K562 (cell line): ENCODE measurements at regions not wholly inside any gene's neighbourhood (a gene's known extent, or its start where the extent isn't known, plus 50 kb on each side); places are given as distances from the start of the nearest gene placed in this dataset. TPM values are rescaled to one million over a fixed set of nuclear protein-coding genes. Genes with fewer than 3 reads are reported as not detected.

Experiments used
- small RNA-seq: library from RNA; depleted of rRNA; stranded (forward); fragments of <200 nt; gene quantifications from one replicate; pipeline ENCODE3, GENCODE V24; 2014
- TF ChIP-seq, protein P1 (sequence below), 2 experiments: fragments of 450-650 bp in 1 of 2; IDR thresholded peaks; 2 replicates each; pipeline ENCODE4 v1.6.1; 2011 to 2017; ENCODE audit warnings: low read depth in 2 of 2, antibody characterized with exemption in 1 of 2, borderline replicate concordance in 1 of 2, low read length in 1 of 2, mild to moderate bottlenecking in 1 of 2, mixed read lengths in 1 of 2; ENCODE audit not compliant: control insufficient read depth in 1 of 2

DNA sequence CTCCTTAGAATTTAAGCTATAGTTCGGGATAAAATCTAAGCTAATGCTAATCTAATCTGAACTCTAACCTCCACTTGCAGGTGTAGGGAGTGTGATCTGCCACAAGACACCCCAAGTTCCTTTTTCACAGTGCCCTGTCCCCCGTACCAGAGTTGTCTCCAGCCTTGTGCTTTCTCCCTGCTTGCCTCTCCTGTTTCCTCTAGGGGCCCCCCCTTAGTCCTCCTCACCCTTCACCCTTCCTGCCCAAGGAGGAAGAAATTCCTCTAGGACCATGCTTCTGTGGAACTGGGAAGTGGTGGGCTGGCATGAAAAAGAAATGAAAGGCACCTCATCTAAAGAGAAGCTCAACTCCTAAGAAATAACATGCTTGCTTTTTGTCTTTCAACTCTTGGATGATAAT is 50.2 kb upstream of the BCL9 start (continued):
- TF ChIP-seq, protein P1, sequence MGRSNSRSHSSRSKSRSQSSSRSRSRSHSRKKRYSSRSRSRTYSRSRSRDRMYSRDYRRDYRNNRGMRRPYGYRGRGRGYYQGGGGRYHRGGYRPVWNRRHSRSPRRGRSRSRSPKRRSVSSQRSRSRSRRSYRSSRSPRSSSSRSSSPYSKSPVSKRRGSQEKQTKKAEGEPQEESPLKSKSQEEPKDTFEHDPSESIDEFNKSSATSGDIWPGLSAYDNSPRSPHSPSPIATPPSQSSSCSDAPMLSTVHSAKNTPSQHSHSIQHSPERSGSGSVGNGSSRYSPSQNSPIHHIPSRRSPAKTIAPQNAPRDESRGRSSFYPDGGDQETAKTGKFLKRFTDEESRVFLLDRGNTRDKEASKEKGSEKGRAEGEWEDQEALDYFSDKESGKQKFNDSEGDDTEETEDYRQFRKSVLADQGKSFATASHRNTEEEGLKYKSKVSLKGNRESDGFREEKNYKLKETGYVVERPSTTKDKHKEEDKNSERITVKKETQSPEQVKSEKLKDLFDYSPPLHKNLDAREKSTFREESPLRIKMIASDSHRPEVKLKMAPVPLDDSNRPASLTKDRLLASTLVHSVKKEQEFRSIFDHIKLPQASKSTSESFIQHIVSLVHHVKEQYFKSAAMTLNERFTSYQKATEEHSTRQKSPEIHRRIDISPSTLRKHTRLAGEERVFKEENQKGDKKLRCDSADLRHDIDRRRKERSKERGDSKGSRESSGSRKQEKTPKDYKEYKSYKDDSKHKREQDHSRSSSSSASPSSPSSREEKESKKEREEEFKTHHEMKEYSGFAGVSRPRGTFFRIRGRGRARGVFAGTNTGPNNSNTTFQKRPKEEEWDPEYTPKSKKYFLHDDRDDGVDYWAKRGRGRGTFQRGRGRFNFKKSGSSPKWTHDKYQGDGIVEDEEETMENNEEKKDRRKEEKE (IDR thresholded peaks at IDR 0.05; ENCODE audit: borderline replicate concordance in 1 of 2, control insufficient read depth in 1 of 2, low read depth in 2 of 2, low read length in 1 of 2), result no peak

Small RNA genes lying in the stretch of these regions (small RNA-seq; reads per million reads assigned to genes)
- gene RF00019, result not detected
